AG10803 (cell line): ENCODE measurements at regions not wholly inside any gene's neighbourhood (a gene's known extent, or its start where the extent isn't known, plus 50 kb on each side); places are given as distances from the start of the nearest gene placed in this dataset.

Experiments used
- DNase-seq: peaks from one replicate; pipeline ENCODE4 v3.0.0; 2010; ENCODE audit warnings: low read depth
- H3K4me3 ChIP-seq: 2 replicates; pipeline ENCODE4 v1.5.1; 2011; ENCODE audit warnings: mild to moderate bottlenecking, low read length, control low read depth
- TF ChIP-seq, protein P1 (sequence below): conservative IDR thresholded peaks from 2 replicates; pipeline ENCODE4 v1.5.1; 2011; ENCODE audit warnings: mild to moderate bottlenecking, low read length, control low read depth, inconsistent platforms

DNA sequence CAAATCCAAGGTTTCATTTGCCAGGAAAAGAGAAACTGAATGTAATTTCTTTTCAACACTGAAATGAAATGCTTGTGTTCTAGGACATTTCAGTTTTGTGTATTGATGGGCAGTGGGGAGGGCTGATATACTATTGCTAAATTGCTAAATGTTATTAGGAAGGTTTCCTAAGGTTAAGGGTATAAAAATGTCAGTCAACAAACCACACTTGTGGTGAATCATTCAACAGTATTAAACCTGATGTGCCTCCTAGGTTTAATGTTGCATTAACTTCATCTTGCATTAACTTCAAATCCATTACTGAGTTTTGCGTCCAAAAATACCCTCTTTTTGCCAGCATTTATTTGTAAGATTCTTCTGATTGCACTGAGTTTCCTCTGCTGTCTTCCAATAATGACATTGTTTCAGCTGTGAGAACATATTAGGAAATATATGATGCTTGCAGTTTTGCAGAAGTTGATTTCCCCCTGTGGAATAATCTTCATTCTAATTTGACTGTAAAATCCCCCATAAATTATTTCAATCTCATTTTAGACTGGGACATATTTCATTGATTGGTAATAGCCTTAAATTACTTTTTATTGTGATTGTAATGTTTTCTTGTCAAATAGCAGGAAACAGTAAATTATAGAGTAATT, 758.3 kb downstream of the GBE1 start:
- TF ChIP-seq, protein P1, sequence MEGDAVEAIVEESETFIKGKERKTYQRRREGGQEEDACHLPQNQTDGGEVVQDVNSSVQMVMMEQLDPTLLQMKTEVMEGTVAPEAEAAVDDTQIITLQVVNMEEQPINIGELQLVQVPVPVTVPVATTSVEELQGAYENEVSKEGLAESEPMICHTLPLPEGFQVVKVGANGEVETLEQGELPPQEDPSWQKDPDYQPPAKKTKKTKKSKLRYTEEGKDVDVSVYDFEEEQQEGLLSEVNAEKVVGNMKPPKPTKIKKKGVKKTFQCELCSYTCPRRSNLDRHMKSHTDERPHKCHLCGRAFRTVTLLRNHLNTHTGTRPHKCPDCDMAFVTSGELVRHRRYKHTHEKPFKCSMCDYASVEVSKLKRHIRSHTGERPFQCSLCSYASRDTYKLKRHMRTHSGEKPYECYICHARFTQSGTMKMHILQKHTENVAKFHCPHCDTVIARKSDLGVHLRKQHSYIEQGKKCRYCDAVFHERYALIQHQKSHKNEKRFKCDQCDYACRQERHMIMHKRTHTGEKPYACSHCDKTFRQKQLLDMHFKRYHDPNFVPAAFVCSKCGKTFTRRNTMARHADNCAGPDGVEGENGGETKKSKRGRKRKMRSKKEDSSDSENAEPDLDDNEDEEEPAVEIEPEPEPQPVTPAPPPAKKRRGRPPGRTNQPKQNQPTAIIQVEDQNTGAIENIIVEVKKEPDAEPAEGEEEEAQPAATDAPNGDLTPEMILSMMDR: no peak
- no peak for DNase-seq
- no peak overlapping the region for H3K4me3 ChIP-seq

DNA sequence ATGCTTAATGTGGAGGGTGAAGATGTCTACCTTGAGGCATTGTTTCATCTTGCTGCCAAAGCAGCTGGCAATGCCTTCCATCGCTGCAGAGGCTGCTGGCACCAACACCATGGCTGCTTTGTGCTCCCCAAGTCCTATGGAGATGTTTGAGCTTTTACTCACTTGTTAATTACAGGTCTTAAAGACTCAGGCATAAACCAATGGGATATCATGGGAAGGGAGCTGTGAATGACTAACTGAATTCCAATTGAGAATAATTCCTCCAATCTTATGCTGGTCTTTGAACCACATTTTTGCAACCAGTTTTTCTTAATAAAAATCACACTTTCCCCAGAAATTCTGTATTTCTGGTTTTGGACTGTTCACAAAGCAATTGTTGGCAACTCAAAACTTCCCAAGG, 762.0 kb downstream of the GBE1 start:
- no peak overlapping the region for H3K4me3 ChIP-seq
- TF ChIP-seq, protein P1: no peak
- no peak for DNase-seq

DNA sequence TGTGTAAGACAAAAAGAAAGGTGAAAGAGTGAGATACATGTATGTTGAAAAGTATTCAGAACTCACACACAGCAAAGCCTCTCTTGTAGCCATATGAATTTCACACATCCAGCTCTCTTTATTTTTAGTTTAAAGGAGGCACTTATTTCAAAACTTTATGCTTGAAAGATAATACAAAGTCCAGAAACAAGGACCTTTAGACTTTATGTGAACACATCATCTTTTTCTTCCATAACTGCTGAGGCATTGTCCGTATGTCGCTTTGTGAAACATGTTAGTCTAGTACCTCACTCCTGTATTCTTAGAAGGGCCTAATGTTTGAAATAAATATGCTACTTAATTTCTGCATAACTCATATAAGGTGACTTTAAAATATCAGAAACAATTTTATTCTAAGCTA, 763.4 kb downstream of the GBE1 start:
- DNase-seq: no peak
- TF ChIP-seq, protein P1: no peak
- H3K4me3 ChIP-seq: no peak overlapping the region

DNA sequence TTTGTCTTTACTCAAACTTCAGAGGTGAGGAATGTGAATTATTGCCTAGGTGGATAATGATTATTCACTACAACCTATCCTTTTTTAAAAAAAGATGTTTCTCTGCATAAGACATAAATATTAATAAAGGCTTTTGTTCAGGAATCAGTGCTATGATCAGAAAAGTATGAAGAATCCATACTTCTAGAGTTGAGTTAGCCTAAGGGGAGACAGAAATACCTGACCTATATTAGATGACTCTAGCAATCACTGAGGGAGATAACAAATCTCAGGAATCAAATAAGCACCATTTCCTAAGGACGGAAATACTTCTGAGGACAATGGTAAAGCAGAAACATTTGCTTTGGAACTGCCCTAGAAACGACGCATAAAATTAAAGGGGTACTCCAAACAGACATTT, 763.8 kb downstream of the GBE1 start:
- TF ChIP-seq, protein P1: no peak
- no peak for DNase-seq
- H3K4me3 ChIP-seq: no peak overlapping the region

DNA sequence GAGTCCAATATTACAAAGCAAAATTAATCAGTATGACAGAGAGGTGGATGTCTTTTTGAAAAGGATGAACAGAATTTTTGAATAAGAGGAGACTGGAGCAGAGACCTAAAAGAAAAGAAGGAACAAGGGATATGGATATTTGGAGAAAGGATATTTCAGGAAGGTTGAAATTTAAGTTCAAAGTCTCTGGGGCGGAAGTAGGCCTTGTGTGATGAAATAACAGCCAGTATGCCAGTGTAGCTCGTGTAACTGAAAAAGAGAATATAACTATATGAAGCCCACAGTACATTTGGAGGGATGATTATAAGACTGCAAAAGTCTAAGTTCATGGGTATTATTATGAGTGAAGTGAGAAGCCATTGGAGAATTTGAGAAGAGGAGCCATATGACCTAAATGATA, 766.7 kb downstream of the GBE1 start:
- TF ChIP-seq, protein P1: no peak
- H3K4me3 ChIP-seq: no peak overlapping the region
- DNase-seq: no peak

DNA sequence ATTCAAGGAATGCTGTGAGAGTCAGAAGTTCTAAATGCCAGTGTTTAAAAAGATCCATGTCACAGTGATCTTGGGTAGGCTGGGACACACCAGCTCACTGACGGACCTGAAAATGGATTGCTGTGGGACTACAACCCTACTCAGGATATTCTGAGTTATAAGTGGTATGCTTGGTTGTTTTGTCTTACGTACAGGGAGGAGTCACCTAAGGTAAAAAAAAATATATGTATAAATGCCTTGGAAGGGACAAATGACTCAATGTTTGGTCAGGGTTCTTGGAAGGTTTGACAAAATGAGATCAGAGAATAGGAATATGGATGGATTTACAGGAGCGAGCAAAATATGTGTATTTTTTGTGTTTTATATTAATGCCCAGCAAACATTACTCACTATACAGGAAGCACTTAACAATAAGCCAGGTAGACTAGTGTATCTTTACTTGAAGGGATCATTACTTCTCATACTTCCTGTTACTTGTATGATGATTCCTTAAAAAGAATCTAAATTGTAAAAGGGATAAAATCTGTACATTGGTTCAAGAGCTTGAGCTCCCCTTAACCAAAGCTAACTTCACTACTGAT, 767.3 kb downstream of the GBE1 start:
- DNase-seq: no peak
- no peak overlapping the region for H3K4me3 ChIP-seq
- TF ChIP-seq, protein P1: no peak

DNA sequence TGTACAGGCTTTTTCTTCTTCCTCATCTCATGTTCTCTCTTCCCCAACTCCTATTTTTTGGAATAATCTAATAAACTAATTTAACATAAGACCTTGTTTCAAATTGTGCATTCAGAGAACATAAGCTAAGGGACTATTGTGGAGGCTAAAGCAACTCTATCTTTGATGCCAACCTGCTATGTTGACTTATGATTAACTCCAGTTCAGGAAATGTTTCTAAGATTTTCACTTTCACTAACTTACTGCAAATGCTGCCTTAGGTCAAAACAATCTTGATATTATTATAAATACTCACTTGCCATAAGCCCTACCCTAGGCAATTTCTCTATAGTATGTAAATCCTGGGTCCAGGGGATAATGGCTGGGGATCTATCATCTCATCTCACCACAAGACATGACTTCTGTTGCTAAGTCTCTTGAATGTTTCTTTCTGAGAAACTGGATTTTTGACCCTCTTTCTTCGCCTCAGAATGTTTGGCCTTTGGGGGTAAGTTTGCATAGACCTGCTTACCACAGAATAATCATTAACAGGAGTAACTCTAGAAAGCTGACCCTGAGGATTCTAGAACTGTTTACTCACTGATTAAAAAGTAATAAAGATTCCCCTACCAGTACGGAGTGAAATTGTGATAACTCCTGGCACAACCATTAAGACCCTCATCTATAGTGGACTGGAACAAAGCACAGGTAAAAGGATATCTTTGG, 768.1 kb downstream of the GBE1 start:
- DNase-seq: no peak
- H3K4me3 ChIP-seq: no peak overlapping the region
- TF ChIP-seq, protein P1: no peak
